ENCODE measurements at regions not wholly inside any gene's neighbourhood (a gene's known extent, or its start where the extent isn't known, plus 50 kb on each side); places are given as distances from the start of the nearest gene placed in this dataset.
A peak's percentile ranks its signal among the peaks of the same experiment; 100 is the strongest.

GRCh38 chr2:105593221-105593967 is 151.3 kb upstream of the NCK2 start:
- DNase-seq (ENCODE audit: low spot score), result no peak

- DNase-seq (ENCODE audit: low spot score), result no peak
These were observed 152.4 kb upstream of the NCK2 start for GRCh38 chr2:105592288-105592687.

- DNase-seq (ENCODE audit: low spot score), result no peak
These were observed 153.7 kb upstream of the NCK2 start for GRCh38 chr2:105590780-105591660.

- no peak for DNase-seq (ENCODE audit: low spot score)
These were observed 156.1 kb upstream of the NCK2 start for GRCh38 chr2:105588581-105588980.

GRCh38 chr2:105587637-105588036 is 157.1 kb upstream of the NCK2 start:
- DNase-seq (ENCODE audit: low spot score), result no peak

GRCh38 chr2:105584435-105585010 is 160.2 kb upstream of the NCK2 start:
- DNase-seq (ENCODE audit: low spot score), result no peak

- no peak for DNase-seq (ENCODE audit: low spot score)
These were observed 161.6 kb upstream of the NCK2 start for GRCh38 chr2:105582952-105583660.

- no peak for DNase-seq (ENCODE audit: low spot score)
These were observed 163.2 kb upstream of the NCK2 start for GRCh38 chr2:105581555-105581944.

GRCh38 chr2:105580870-105581554 is 163.7 kb upstream of the NCK2 start:
- no peak for DNase-seq (ENCODE audit: low spot score)

GRCh38 chr2:105580216-105580615 is 164.5 kb upstream of the NCK2 start:
- DNase-seq (ENCODE audit: low spot score), result no peak

GRCh38 chr2:105578166-105578565 is 166.5 kb upstream of the NCK2 start:
- no peak for DNase-seq (ENCODE audit: low spot score)

GRCh38 chr2:105577762-105578161 is 166.9 kb upstream of the NCK2 start:
- DNase-seq (ENCODE audit: low spot score), result no peak

- peak; percentile 80 for DNase-seq (ENCODE audit: low spot score)
These were observed 168.1 kb upstream of the NCK2 start for GRCh38 chr2:105576440-105577241.

- DNase-seq (ENCODE audit: low spot score), result no peak
These were observed 168.7 kb upstream of the NCK2 start for GRCh38 chr2:105576050-105576439.

- no peak for DNase-seq (ENCODE audit: low spot score)
These were observed 169.2 kb upstream of the NCK2 start for GRCh38 chr2:105575499-105576025.

GRCh38 chr2:105574796-105575344 is 169.8 kb upstream of the NCK2 start:
- no peak for DNase-seq (ENCODE audit: low spot score)

GRCh38 chr2:105573910-105574655 is 170.6 kb upstream of the NCK2 start:
- no peak for DNase-seq (ENCODE audit: low spot score)

- no peak for DNase-seq (ENCODE audit: low spot score)
These were observed 171.2 kb upstream of the NCK2 start for GRCh38 chr2:105573490-105573889.

- no peak for DNase-seq (ENCODE audit: low spot score)
These were observed 172.7 kb upstream of the FHL2 start for GRCh38 chr2:105571445-105571987.
